MM.1S (cell line): ENCODE measurements at regions not wholly inside any gene's neighbourhood (a gene's known extent, or its start where the extent isn't known, plus 50 kb on each side); places are given as distances from the start of the nearest gene placed in this dataset.

Experiments used
- DNase-seq: peaks from one replicate; pipeline ENCODE4 v3.0.0-alpha.2; 2015
- H2AFZ ChIP-seq: fragments of 300-600 bp; sonication (generic); 2 replicates; pipeline ENCODE4 v1.6.0; 2016; ENCODE audit warnings: antibody characterized with exemption, low read length
- H3F3A ChIP-seq: fragments of 300-600 bp; sonication (generic); 2 replicates; pipeline ENCODE4 v1.6.1; 2016; ENCODE audit warnings: mild to moderate bottlenecking, antibody characterized with exemption, low read length, moderate library complexity, mixed read lengths; ENCODE audit not compliant: insufficient read depth
- H3K27ac ChIP-seq: fragments of 300-600 bp; sonication (generic); 2 replicates; pipeline ENCODE4 v1.5.1; 2016; ENCODE audit warnings: mild to moderate bottlenecking, low read length
- H3K27me3 ChIP-seq: fragments of 300-600 bp; sonication (generic); replicated peaks from 2 replicates; pipeline ENCODE4 v1.6.0; 2016; ENCODE audit warnings: low read length; ENCODE audit not compliant: insufficient read depth
- H3K36me3 ChIP-seq: fragments of 300-600 bp; sonication (generic); replicated peaks from 2 replicates; pipeline ENCODE4 v1.6.1; 2016; ENCODE audit warnings: mild to moderate bottlenecking, low read length, mixed read lengths; ENCODE audit not compliant: insufficient read depth
- H3K4me1 ChIP-seq: fragments of 300-600 bp; sonication (generic); 2 replicates; pipeline ENCODE4 v1.6.1; 2016; ENCODE audit warnings: low read length, mixed read lengths
- H3K4me2 ChIP-seq: fragments of 300-600 bp; sonication (generic); 2 replicates; pipeline ENCODE4 v1.6.0; 2016; ENCODE audit warnings: low read depth, low read length
- H3K4me3 ChIP-seq: fragments of 300-600 bp; sonication (generic); 2 replicates; pipeline ENCODE4 v1.5.1; 2016; ENCODE audit warnings: low read length, mixed read lengths
- H3K79me2 ChIP-seq: fragments of 300-600 bp; sonication (generic); 2 replicates; pipeline ENCODE4 v1.6.1; 2016; ENCODE audit warnings: mixed run types, low read length, mixed read lengths
- H3K9ac ChIP-seq: fragments of 300-600 bp; sonication (generic); 2 replicates; pipeline ENCODE4 v1.6.1; 2016; ENCODE audit warnings: low read length, mixed read lengths
- H3K9me2 ChIP-seq: fragments of 300-600 bp; sonication (generic); replicated peaks from 2 replicates; pipeline ENCODE4 v1.6.1; 2016; ENCODE audit warnings: mild to moderate bottlenecking, low read length, mixed read lengths; ENCODE audit not compliant: insufficient read depth
- H3K9me3 ChIP-seq: fragments of 300-600 bp; sonication (generic); replicated peaks from 2 replicates; pipeline ENCODE4 v1.6.1; 2016; ENCODE audit warnings: mild to moderate bottlenecking, low read length, mixed read lengths; ENCODE audit not compliant: insufficient read depth
- H4K20me1 ChIP-seq: fragments of 300-600 bp; sonication (generic); 2 replicates; pipeline ENCODE4 v1.6.1; 2016; ENCODE audit warnings: mild to moderate bottlenecking, low read length, moderate library complexity, mixed read lengths; ENCODE audit not compliant: insufficient read depth
- CTCF ChIP-seq: fragments of 300-600 bp; sonication (generic); IDR thresholded peaks from 2 replicates; pipeline ENCODE4 v1.5.1; 2016; ENCODE audit warnings: antibody characterized with exemption, low read length, mixed read lengths
- EZH2 ChIP-seq: fragments of 300-600 bp; sonication (generic); optimal IDR thresholded peaks from 2 replicates; pipeline ENCODE3; 2017; ENCODE audit warnings: low read depth, mild to moderate bottlenecking, antibody characterized with exemption, low read length, mixed read lengths
- EZH2phosphoT487 ChIP-seq: fragments of 300-600 bp; sonication (generic); IDR thresholded peaks from 2 replicates; pipeline ENCODE4 v1.6.1; 2018; ENCODE audit warnings: antibody characterized with exemption, low read length

- Histone ChIP-seq H3F3A (no peaks in the 10 kb centered on the region), H3K27ac (no peak overlapping the region), H3K9me2 (no peaks in the 10 kb centered on the region), H2AFZ (no peak overlapping the region), H3K9ac (no peak overlapping the region), H4K20me1 (no peaks in the 10 kb centered on the region), H3K4me2 (no peak overlapping the region), H3K4me1 (no peaks in the 10 kb centered on the region), H3K79me2 (no peaks in the 10 kb centered on the region), H3K9me3 (no peaks in the 10 kb centered on the region), H3K27me3 (no peaks in the 10 kb centered on the region), H3K36me3 (no peaks in the 10 kb centered on the region), H3K4me3 (no peak overlapping the region)
- no peak for DNase-seq
- TF ChIP-seq EZH2 = no peak
- TF ChIP-seq EZH2phosphoT487 = no peak
- TF ChIP-seq CTCF = no peak
These were observed 574.8 kb downstream of the JRKL start for GRCh38 chr11:96964661-96965060.

GRCh38 chr11:96967616-96968015, 577.8 kb downstream of the JRKL start:
- H3K9me2 ChIP-seq = no peaks in the 10 kb centered on the region
- no peak overlapping the region for H3K4me2 ChIP-seq
- H2AFZ ChIP-seq = no peak overlapping the region
- H3K36me3 ChIP-seq = no peaks in the 10 kb centered on the region
- no peak overlapping the region for H3K4me3 ChIP-seq
- H3K4me1 ChIP-seq = no peaks in the 10 kb centered on the region
- H3K27me3 ChIP-seq = no peaks in the 10 kb centered on the region
- no peak overlapping the region for H3K9ac ChIP-seq
- no peaks in the 10 kb centered on the region for H3F3A ChIP-seq
- no peak for TF ChIP-seq EZH2phosphoT487
- no peak for TF ChIP-seq CTCF
- no peak for TF ChIP-seq EZH2
- no peaks in the 10 kb centered on the region for H3K79me2 ChIP-seq
- no peaks in the 10 kb centered on the region for H3K9me3 ChIP-seq
- no peaks in the 10 kb centered on the region for H4K20me1 ChIP-seq
- no peak for DNase-seq
- H3K27ac ChIP-seq = no peak overlapping the region

GRCh38 chr11:96969251-96969650, 579.4 kb downstream of the JRKL start:
- no peaks in the 10 kb centered on the region for H3K27me3 ChIP-seq
- no peak for TF ChIP-seq EZH2
- TF ChIP-seq CTCF = no peak
- TF ChIP-seq EZH2phosphoT487 = no peak
- H4K20me1 ChIP-seq = no peaks in the 10 kb centered on the region
- no peak overlapping the region for H3K4me3 ChIP-seq
- no peak overlapping the region for H3K9ac ChIP-seq
- H3K4me2 ChIP-seq = no peak overlapping the region
- no peaks in the 10 kb centered on the region for H3K79me2 ChIP-seq
- no peaks in the 10 kb centered on the region for H3K36me3 ChIP-seq
- no peaks in the 10 kb centered on the region for H3K9me2 ChIP-seq
- no peak overlapping the region for H2AFZ ChIP-seq
- H3K9me3 ChIP-seq = no peaks in the 10 kb centered on the region
- no peaks in the 10 kb centered on the region for H3F3A ChIP-seq
- no peaks in the 10 kb centered on the region for H3K4me1 ChIP-seq
- H3K27ac ChIP-seq = no peak overlapping the region
- no peak for DNase-seq
